Mesendoderm (in vitro differentiated cells): ENCODE measurements at regions not wholly inside any gene's neighbourhood (a gene's known extent, or its start where the extent isn't known, plus 50 kb on each side); places are given as distances from the start of the nearest gene placed in this dataset.

ENCODE experiments used
- DNase-seq: peaks from one replicate; pipeline ENCODE4 v3.0.0; 2013
- H2AK5ac ChIP-seq: 2 replicates; pipeline ENCODE4 v1.6.1; 2013; ENCODE audit warnings: low read length, inconsistent platforms
- H2BK120ac ChIP-seq: 2 replicates; pipeline ENCODE4 v1.6.1; 2013; ENCODE audit warnings: low read depth, mild to moderate bottlenecking, low read length, moderate library complexity, mixed read lengths
- H2BK15ac ChIP-seq: replicated peaks from 2 replicates; pipeline ENCODE4 v1.6.1; 2013; ENCODE audit warnings: low read depth, mild to moderate bottlenecking, moderate library complexity
- H2BK5ac ChIP-seq: 2 replicates; pipeline ENCODE4 v1.6.1; 2013; ENCODE audit warnings: low read length, inconsistent platforms
- H3K18ac ChIP-seq: 2 replicates; pipeline ENCODE4 v1.6.1; 2013; ENCODE audit warnings: mild to moderate bottlenecking, low read length, mixed read lengths
- H3K23ac ChIP-seq: one replicate; pipeline ENCODE4 v1.6.1; 2013; ENCODE audit warnings: low read length
- H3K27ac ChIP-seq: 2 replicates; pipeline ENCODE4 v1.5.1; 2013; ENCODE audit warnings: low read depth, mild to moderate bottlenecking, inconsistent platforms, low read length, moderate library complexity
- H3K27me3 ChIP-seq: 2 replicates; pipeline ENCODE4 v1.6.1; 2013; ENCODE audit warnings: low read length, control low read depth, mild to moderate bottlenecking, inconsistent platforms; ENCODE audit not compliant: insufficient read depth, poor library complexity
- H3K36me3 ChIP-seq: 2 replicates; pipeline ENCODE4 v1.6.1; 2013; ENCODE audit warnings: low read length, inconsistent platforms; ENCODE audit not compliant: control insufficient read depth, insufficient read depth
- H3K4ac ChIP-seq: one replicate; pipeline ENCODE4 v1.6.1; 2013; ENCODE audit warnings: low read depth, mild to moderate bottlenecking, low read length, moderate library complexity
- H3K4me1 ChIP-seq: 2 replicates; pipeline ENCODE4 v1.6.1; 2013; ENCODE audit warnings: low read depth, low read length, inconsistent platforms; ENCODE audit not compliant: control insufficient read depth
- H3K4me2 ChIP-seq: 2 replicates; pipeline ENCODE4 v1.6.1; 2013; ENCODE audit warnings: low read length
- H3K4me3 ChIP-seq: 2 replicates; pipeline ENCODE4 v1.5.1; 2013; ENCODE audit warnings: mild to moderate bottlenecking, low read length
- H3K56ac ChIP-seq: one replicate; pipeline ENCODE4 v1.6.1; 2013; ENCODE audit warnings: low read length
- H3K79me1 ChIP-seq: 2 replicates; pipeline ENCODE4 v1.6.1; 2013; ENCODE audit warnings: low read length, inconsistent platforms
- H3K79me2 ChIP-seq: 2 replicates; pipeline ENCODE4 v1.6.1; 2013; ENCODE audit warnings: mild to moderate bottlenecking, low read length; ENCODE audit not compliant: control insufficient read depth, insufficient read depth
- H3K9ac ChIP-seq: 2 replicates; pipeline ENCODE4 v1.6.1; 2013; ENCODE audit warnings: low read length, inconsistent platforms
- H4K5ac ChIP-seq: one replicate; pipeline ENCODE4 v1.6.1; 2013; ENCODE audit warnings: low read length
- H4K8ac ChIP-seq: one replicate; pipeline ENCODE4 v1.6.1; 2013; ENCODE audit warnings: low read depth, mild to moderate bottlenecking, control low read depth, low read length, moderate library complexity
- WGBS: extraction: QIAGEN DNeasy Blood & Tissue Kit; methylation state at CpG from one replicate; pipeline ENCODE4 v1.1.7; 2013; ENCODE audit warnings: low lambda C conversion rate, missing lambda C conversion rate; ENCODE audit not compliant: insufficient coverage; ENCODE audit errors: extremely low coverage; 5-methylcytosine and 5-hydroxymethylcytosine counted together

DNA sequence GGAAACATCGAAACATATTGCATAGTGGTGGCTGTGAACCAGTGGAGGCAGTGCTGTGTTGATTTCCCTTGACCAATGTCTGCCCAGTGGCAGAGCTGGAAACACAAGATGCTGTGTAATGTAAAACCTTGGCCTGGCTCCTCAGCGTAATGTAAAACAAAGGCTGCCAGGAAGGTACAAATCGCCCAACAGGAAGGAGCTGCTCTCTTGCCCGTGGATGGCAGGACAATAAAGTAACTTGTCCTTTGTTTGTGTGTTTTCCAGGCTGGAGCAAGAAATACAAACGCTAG is 143.4 kb downstream of the PALM2AKAP2 start:
- Histone ChIP-seq H3K4me3 (no peak overlapping the region), H2AK5ac (no peak overlapping the region), H3K9ac (no peak overlapping the region), H3K36me3 (no peaks in the 10 kb centered on the region), H4K8ac (no peak overlapping the region), H3K56ac (no peak overlapping the region), H3K27ac (no peak overlapping the region), H3K79me1 (no peaks in the 10 kb centered on the region), H3K4me2 (no peak overlapping the region), H2BK15ac (no peak overlapping the region), H3K23ac (no peak overlapping the region), H3K27me3 (no peaks in the 10 kb centered on the region), H3K18ac (no peak overlapping the region), H3K4me1 (no peaks in the 10 kb centered on the region), H2BK120ac (no peak overlapping the region), H4K5ac (no peak overlapping the region), H2BK5ac (no peak overlapping the region), H3K4ac (no peak overlapping the region), H3K79me2 (no peaks in the 10 kb centered on the region)
- WGBS = no CpG with 5 or more reads among the region's 5 CpGs
- DNase-seq = no peak

DNA sequence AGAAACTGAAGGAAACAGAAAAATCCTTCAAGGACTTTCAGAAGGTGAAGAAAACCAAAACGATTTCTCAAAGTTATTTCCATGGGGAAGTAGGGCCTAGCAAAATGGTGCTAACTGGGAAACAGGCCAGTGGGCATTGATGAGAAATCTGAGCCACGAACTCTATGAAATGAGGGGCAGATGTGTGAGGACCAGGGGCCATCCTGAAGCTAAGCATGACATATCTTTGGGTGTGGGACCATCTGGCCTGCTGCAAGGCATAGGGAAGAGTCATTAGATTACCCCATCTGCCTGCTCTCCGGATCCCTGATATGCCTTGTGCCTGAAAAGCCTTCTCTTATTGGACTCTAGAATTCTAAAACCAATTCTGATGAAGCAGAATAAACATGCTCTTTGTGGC is 143.8 kb downstream of the PALM2AKAP2 start:
- Histone ChIP-seq H3K18ac (no peak overlapping the region), H3K4me1 (no peaks in the 10 kb centered on the region), H2BK5ac (no peak overlapping the region), H3K4me3 (no peak overlapping the region), H3K4ac (no peak overlapping the region), H4K8ac (no peak overlapping the region), H3K9ac (no peak overlapping the region), H3K23ac (no peak overlapping the region), H2BK15ac (no peak overlapping the region), H3K27ac (no peak overlapping the region), H2AK5ac (no peak overlapping the region), H4K5ac (no peak overlapping the region), H3K27me3 (no peaks in the 10 kb centered on the region), H3K56ac (no peak overlapping the region), H3K36me3 (no peaks in the 10 kb centered on the region), H2BK120ac (no peak overlapping the region), H3K79me1 (no peaks in the 10 kb centered on the region), H3K79me2 (no peaks in the 10 kb centered on the region), H3K4me2 (no peak overlapping the region)
- no CpG with 5 or more reads among the region's 3 CpGs for WGBS
- DNase-seq = no peak

DNA sequence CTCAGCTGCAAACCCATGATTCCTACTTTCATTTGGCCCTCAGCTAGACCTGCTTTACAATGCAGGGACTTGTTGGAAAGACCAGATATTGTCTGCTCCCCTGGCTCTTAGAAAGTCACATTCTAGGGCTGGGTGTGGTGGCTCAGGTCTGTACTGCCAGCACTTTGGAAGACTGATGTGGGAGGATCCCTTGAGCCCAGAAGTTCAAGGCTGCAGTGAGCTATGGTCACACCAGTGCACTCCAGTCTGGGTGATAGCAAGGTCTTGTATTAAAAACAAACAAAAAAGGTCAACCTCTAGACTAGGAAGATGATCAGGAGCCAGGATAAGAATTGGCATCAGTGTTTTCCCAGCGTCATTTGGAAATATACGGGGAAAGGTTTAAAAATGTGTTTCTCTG is 145.8 kb downstream of the PALM2AKAP2 start:
- Histone ChIP-seq H2BK120ac (no peak overlapping the region), H3K79me1 (no peaks in the 10 kb centered on the region), H3K56ac (no peak overlapping the region), H3K4me2 (no peak overlapping the region), H3K18ac (no peak overlapping the region), H3K9ac (no peak overlapping the region), H3K27ac (no peak overlapping the region), H2AK5ac (no peak overlapping the region), H3K79me2 (no peaks in the 10 kb centered on the region), H3K4ac (no peak overlapping the region), H3K36me3 (no peaks in the 10 kb centered on the region), H4K5ac (no peak overlapping the region), H3K27me3 (no peaks in the 10 kb centered on the region), H3K23ac (no peak overlapping the region), H3K4me3 (no peak overlapping the region), H4K8ac (no peak overlapping the region), H2BK15ac (no peak overlapping the region), H3K4me1 (no peaks in the 10 kb centered on the region), H2BK5ac (no peak overlapping the region)
- WGBS = no CpG with 5 or more reads among the region's 2 CpGs
- DNase-seq = no peak

DNA sequence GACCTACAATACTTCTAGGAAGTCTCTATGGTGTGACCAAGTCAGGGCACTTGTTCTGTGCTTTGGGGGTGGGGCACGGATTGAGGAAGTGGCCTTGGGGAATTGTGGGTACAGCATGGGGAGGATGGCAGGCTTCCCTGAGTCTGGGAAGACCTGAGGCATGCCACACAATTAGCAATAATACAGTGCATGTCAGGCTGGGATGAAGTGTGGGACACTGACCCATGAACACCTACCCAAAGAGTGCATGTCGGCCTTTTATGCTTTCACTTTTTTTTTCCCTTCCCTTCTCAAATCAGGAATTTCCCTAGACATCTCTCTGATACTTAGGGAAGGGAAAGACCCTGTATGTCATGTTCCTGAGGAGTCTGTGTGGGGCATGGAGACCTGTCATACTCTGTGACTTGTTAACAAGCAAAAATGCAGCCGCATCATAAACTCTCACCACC is 146.4 kb downstream of the PALM2AKAP2 start:
- Histone ChIP-seq H2AK5ac (no peak overlapping the region), H3K4ac (no peak overlapping the region)
- WGBS = no CpG with 5 or more reads among the region's 3 CpGs

DNA sequence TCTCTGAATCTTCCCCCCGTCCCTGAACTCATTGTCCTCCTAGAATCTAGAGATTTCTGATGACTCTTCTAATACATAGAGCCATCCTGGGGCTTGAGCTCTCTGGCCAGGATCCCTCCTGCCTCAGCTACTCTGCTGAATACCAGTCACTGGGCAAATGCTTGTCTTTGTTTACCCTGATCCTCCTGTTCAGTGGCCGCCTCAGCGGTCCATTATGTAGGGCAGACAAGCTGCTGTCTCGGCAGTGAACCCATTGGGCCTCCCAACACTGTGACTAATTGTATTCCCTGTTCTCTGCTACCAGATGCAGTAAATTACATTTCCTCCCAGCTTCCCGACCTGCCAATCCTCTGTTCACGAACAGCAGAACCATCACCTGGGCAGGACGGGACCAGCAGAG is 151.6 kb downstream of the PALM2AKAP2 start:
- H3K4ac ChIP-seq = no peak overlapping the region
- H3K4me1 ChIP-seq = no peaks in the 10 kb centered on the region
- H2BK15ac ChIP-seq = no peak overlapping the region
- H3K79me2 ChIP-seq = no peaks in the 10 kb centered on the region
- H3K9ac ChIP-seq = no peak overlapping the region
- no peak overlapping the region for H3K27ac ChIP-seq
- no peak overlapping the region for H3K23ac ChIP-seq
- no peak overlapping the region for H3K56ac ChIP-seq
- no peak overlapping the region for H3K18ac ChIP-seq
- no peak overlapping the region for H4K5ac ChIP-seq
- H4K8ac ChIP-seq = no peak overlapping the region
- no peak overlapping the region for H2BK120ac ChIP-seq
- H3K27me3 ChIP-seq = no peaks in the 10 kb centered on the region
- DNase-seq = no peak
- H2AK5ac ChIP-seq = no peak overlapping the region
- no peaks in the 10 kb centered on the region for H3K79me1 ChIP-seq
- no peaks in the 10 kb centered on the region for H3K36me3 ChIP-seq
- WGBS = no CpG with 5 or more reads among the region's 7 CpGs
- no peak overlapping the region for H2BK5ac ChIP-seq
- H3K4me3 ChIP-seq = no peak overlapping the region
- no peak overlapping the region for H3K4me2 ChIP-seq

More for the DNA sequence above, 146.4 kb downstream of the PALM2AKAP2 start:
- no peaks in the 10 kb centered on the region for H3K27me3 ChIP-seq
- H3K79me1 ChIP-seq = no peaks in the 10 kb centered on the region
- H3K4me2 ChIP-seq = no peak overlapping the region
- no peak overlapping the region for H3K4me3 ChIP-seq
- no peak overlapping the region for H4K8ac ChIP-seq
- no peak overlapping the region for H3K27ac ChIP-seq
- H3K79me2 ChIP-seq = no peaks in the 10 kb centered on the region
- H3K23ac ChIP-seq = no peak overlapping the region
- H3K9ac ChIP-seq = no peak overlapping the region
- no peak overlapping the region for H3K18ac ChIP-seq
- no peak overlapping the region for H2BK15ac ChIP-seq
- H3K36me3 ChIP-seq = no peaks in the 10 kb centered on the region
- no peak overlapping the region for H4K5ac ChIP-seq
- DNase-seq = no peak
- H3K56ac ChIP-seq = no peak overlapping the region
- H2BK120ac ChIP-seq = no peak overlapping the region
- H3K4me1 ChIP-seq = no peaks in the 10 kb centered on the region
- no peak overlapping the region for H2BK5ac ChIP-seq

DNA sequence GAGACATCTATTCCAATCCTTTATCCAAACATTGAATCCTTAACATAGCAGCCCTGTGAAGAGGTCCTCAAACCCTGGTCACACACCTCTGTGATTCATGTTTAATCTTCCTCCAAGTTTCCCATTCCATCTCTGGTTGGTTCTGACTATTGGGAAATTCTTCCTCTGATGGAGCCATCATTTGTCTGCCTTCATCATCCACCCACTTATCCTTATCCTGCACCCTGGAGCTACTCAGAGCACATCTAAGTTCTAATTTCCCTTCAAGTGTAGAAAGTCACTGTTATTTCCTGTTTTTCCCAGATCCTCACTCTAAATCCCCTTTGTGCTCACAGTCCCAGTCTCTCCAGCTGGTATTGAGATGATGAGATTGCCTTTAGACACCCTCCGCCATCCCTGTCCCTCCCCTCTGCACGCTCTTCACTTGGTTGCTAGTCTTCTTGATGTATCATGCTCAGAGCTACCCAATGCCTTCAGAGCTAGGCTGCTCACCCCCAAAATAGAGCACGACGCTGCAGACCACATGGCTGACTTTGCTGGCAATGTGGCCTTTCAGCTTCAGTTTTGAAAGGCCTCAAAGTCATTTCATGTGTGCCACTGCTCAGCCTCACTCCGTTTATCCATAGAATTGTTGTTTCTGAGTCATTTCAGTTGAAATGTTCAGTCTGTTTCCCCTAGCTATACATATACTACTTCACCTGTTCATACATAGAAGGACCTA is 154.3 kb downstream of the PALM2AKAP2 start:
- Histone ChIP-seq H3K27me3 (no peaks in the 10 kb centered on the region), H3K56ac (no peak overlapping the region), H3K23ac (no peak overlapping the region), H4K8ac (no peak overlapping the region), H3K4ac (no peak overlapping the region), H2BK120ac (no peak overlapping the region), H3K18ac (no peak overlapping the region), H2BK15ac (no peak overlapping the region), H3K27ac (no peak overlapping the region), H3K9ac (no peak overlapping the region), H2AK5ac (no peak overlapping the region), H3K4me1 (no peaks in the 10 kb centered on the region), H2BK5ac (no peak overlapping the region), H4K5ac (no peak overlapping the region), H3K4me3 (no peak overlapping the region), H3K4me2 (no peak overlapping the region), H3K79me2 (no peaks in the 10 kb centered on the region), H3K79me1 (no peaks in the 10 kb centered on the region), H3K36me3 (no peaks in the 10 kb centered on the region)
- WGBS = no CpG with 5 or more reads among the region's 5 CpGs
- no peak for DNase-seq
